Erythroblast (primary cell): ENCODE measurements at regions not wholly inside any gene's neighbourhood (a gene's known extent, or its start where the extent isn't known, plus 50 kb on each side); places are given as distances from the start of the nearest gene placed in this dataset.

Experiments
- GATA1 ChIP-seq: IDR thresholded peaks from 2 replicates; pipeline ENCODE4 v1.6.1; 2011; ENCODE audit warnings: low read depth, mild to moderate bottlenecking, control low read depth, low read length, moderate library complexity
- POLR2A ChIP-seq: IDR thresholded peaks from 2 replicates; pipeline ENCODE4 v1.6.1; 2011; ENCODE audit warnings: mild to moderate bottlenecking, low read length

- TF ChIP-seq POLR2A = no peak
- TF ChIP-seq GATA1 = no peak
Observed at GRCh38 chr1:239755107-239755912, 336.4 kb upstream of the FMN2 start.
